ENCODE measurements at regions not wholly inside any gene's neighbourhood (a gene's known extent, or its start where the extent isn't known, plus 50 kb on each side); places are given as distances from the start of the nearest gene placed in this dataset.
A peak's percentile ranks its signal among the peaks of the same experiment; 100 is the strongest.

GRCh38 chr10:10149899-10150298, 867.8 kb upstream of the CELF2 start:
- Histone ChIP-seq H3K27ac (ENCODE audit: low read length) (no peak overlapping the region), H3K4me1 (ENCODE audit: control insufficient read depth, insufficient read depth, low read length) (no peaks in the 10 kb centered on the region), H3K4me3 (ENCODE audit: low read length) (no peak overlapping the region), H3K27me3 (ENCODE audit: control insufficient read depth, insufficient read depth) (no peaks in the 10 kb centered on the region), H3K9me3 (ENCODE audit: control insufficient read depth, low read length) (no peaks in the 10 kb centered on the region)
- ATAC-seq (no peak), DNase-seq (no peak)
- intact Hi-C loops (cut with DNase I), result no loop called here
- WGBS, result 76% methylated on average over 1 of the region's 1 CpG

GRCh38 chr10:10156917-10157600, 860.6 kb upstream of the CELF2 start:
- H3K4me1 ChIP-seq (ENCODE audit: control insufficient read depth, insufficient read depth, low read length), result no peaks in the 10 kb centered on the region
- no peak overlapping the region for H3K27ac ChIP-seq (ENCODE audit: low read length)
- DNase-seq (no peak), ATAC-seq (no peak)
- H3K27me3 ChIP-seq (ENCODE audit: control insufficient read depth, insufficient read depth), result no peaks in the 10 kb centered on the region
- H3K4me3 ChIP-seq (ENCODE audit: low read length), result no peak overlapping the region
- H3K9me3 ChIP-seq (ENCODE audit: control insufficient read depth, low read length), result no peaks in the 10 kb centered on the region
- intact Hi-C loops (cut with DNase I), result no loop called here
- WGBS, result 74% methylated on average over 7 of the region's 7 CpGs

GRCh38 chr10:10160821-10161312, 856.8 kb upstream of the CELF2 start:
- ATAC-seq, result no peak
- H3K27ac ChIP-seq (ENCODE audit: low read length), result no peak overlapping the region
- no peaks in the 10 kb centered on the region for H3K27me3 ChIP-seq (ENCODE audit: control insufficient read depth, insufficient read depth)
- no peak overlapping the region for H3K4me3 ChIP-seq (ENCODE audit: low read length)
- WGBS, result 92% methylated on average over 27 of the region's 27 CpGs
- intact Hi-C loops (cut with DNase I), result no loop called here
- no peaks in the 10 kb centered on the region for H3K9me3 ChIP-seq (ENCODE audit: control insufficient read depth, low read length)
- H3K4me1 ChIP-seq (ENCODE audit: control insufficient read depth, insufficient read depth, low read length), result no peaks in the 10 kb centered on the region
- DNase-seq, result peak in 2 of 3 donors; percentile 47 to 48

- WGBS, result 78% methylated on average over 3 of the region's 3 CpGs
- H3K27me3 ChIP-seq (ENCODE audit: control insufficient read depth, insufficient read depth), result no peaks in the 10 kb centered on the region
- intact Hi-C loops (cut with DNase I), result no loop called here
- no peak for DNase-seq
- H3K27ac ChIP-seq (ENCODE audit: low read length), result no peak overlapping the region
- ATAC-seq, result no peak
- H3K9me3 ChIP-seq (ENCODE audit: control insufficient read depth, low read length), result no peaks in the 10 kb centered on the region
- no peak overlapping the region for H3K4me3 ChIP-seq (ENCODE audit: low read length)
- no peaks in the 10 kb centered on the region for H3K4me1 ChIP-seq (ENCODE audit: control insufficient read depth, insufficient read depth, low read length)
Observed at GRCh38 chr10:10164848-10165247, 852.8 kb upstream of the CELF2 start.

GRCh38 chr10:10165415-10165814, 852.3 kb upstream of the CELF2 start:
- H3K27ac ChIP-seq (ENCODE audit: low read length), result no peak overlapping the region

GRCh38 chr10:10178476-10178875, 839.2 kb upstream of the CELF2 start:
- Histone ChIP-seq H3K4me3 (ENCODE audit: low read length) (no peak overlapping the region), H3K27ac (ENCODE audit: low read length) (no peak overlapping the region), H3K4me1 (ENCODE audit: control insufficient read depth, insufficient read depth, low read length) (no peaks in the 10 kb centered on the region), H3K9me3 (ENCODE audit: control insufficient read depth, low read length) (no peaks in the 10 kb centered on the region), H3K27me3 (ENCODE audit: control insufficient read depth, insufficient read depth) (no peaks in the 10 kb centered on the region)
- no peak for ATAC-seq
- no peak for DNase-seq
- 71% methylated on average over 3 of the region's 3 CpGs for WGBS
- intact Hi-C loops (cut with DNase I), result no loop called here

More at GRCh38 chr10:10165415-10165814, 852.3 kb upstream of the CELF2 start:
- H3K4me3 ChIP-seq (ENCODE audit: low read length), result no peak overlapping the region
- DNase-seq (no peak), ATAC-seq (no peak)
- no peaks in the 10 kb centered on the region for H3K27me3 ChIP-seq (ENCODE audit: control insufficient read depth, insufficient read depth)
- intact Hi-C loops (cut with DNase I), result no loop called here
- H3K9me3 ChIP-seq (ENCODE audit: control insufficient read depth, low read length), result no peaks in the 10 kb centered on the region
- WGBS, result 67% methylated on average over 1 of the region's 1 CpG
- H3K4me1 ChIP-seq (ENCODE audit: control insufficient read depth, insufficient read depth, low read length), result no peaks in the 10 kb centered on the region

- Histone ChIP-seq H3K4me3 (ENCODE audit: low read length) (no peak overlapping the region), H3K27ac (ENCODE audit: low read length) (no peak overlapping the region), H3K27me3 (ENCODE audit: control insufficient read depth, insufficient read depth) (no peaks in the 10 kb centered on the region), H3K4me1 (ENCODE audit: control insufficient read depth, insufficient read depth, low read length) (no peaks in the 10 kb centered on the region), H3K9me3 (ENCODE audit: control insufficient read depth, low read length) (no peaks in the 10 kb centered on the region)
- 86% methylated on average over 4 of the region's 4 CpGs for WGBS
- ATAC-seq (no peak), DNase-seq (no peak)
- intact Hi-C loops (cut with DNase I), result no loop called here
Observed at GRCh38 chr10:10193848-10194247, 823.8 kb upstream of the CELF2 start.

GRCh38 chr10:10196701-10197100, 821.0 kb upstream of the CELF2 start:
- H3K9me3 ChIP-seq (ENCODE audit: control insufficient read depth, low read length), result no peaks in the 10 kb centered on the region
- no peak for ATAC-seq

GRCh38 chr10:10197423-10197822, 820.2 kb upstream of the CELF2 start:
- Histone ChIP-seq H3K27ac (ENCODE audit: low read length) (no peak overlapping the region), H3K4me3 (ENCODE audit: low read length) (no peak overlapping the region), H3K27me3 (ENCODE audit: control insufficient read depth, insufficient read depth) (no peaks in the 10 kb centered on the region), H3K9me3 (ENCODE audit: control insufficient read depth, low read length) (no peaks in the 10 kb centered on the region), H3K4me1 (ENCODE audit: control insufficient read depth, insufficient read depth, low read length) (no peaks in the 10 kb centered on the region)
- intact Hi-C loops (cut with DNase I), result no loop called here
- ATAC-seq (no peak), DNase-seq (no peak)
- 86% methylated on average over 4 of the region's 4 CpGs for WGBS

More at GRCh38 chr10:10196701-10197100, 821.0 kb upstream of the CELF2 start:
- no peak for DNase-seq
- intact Hi-C loops (cut with DNase I), result no loop called here
- Histone ChIP-seq H3K27me3 (ENCODE audit: control insufficient read depth, insufficient read depth) (no peaks in the 10 kb centered on the region), H3K4me1 (ENCODE audit: control insufficient read depth, insufficient read depth, low read length) (no peaks in the 10 kb centered on the region), H3K27ac (ENCODE audit: low read length) (no peak overlapping the region), H3K4me3 (ENCODE audit: low read length) (no peak overlapping the region)
- 86% methylated on average over 5 of the region's 5 CpGs for WGBS

GRCh38 chr10:10198363-10198762, 819.3 kb upstream of the CELF2 start:
- no peaks in the 10 kb centered on the region for H3K27me3 ChIP-seq (ENCODE audit: control insufficient read depth, insufficient read depth)
- ATAC-seq, result no peak
- no peak for DNase-seq
- H3K9me3 ChIP-seq (ENCODE audit: control insufficient read depth, low read length), result no peaks in the 10 kb centered on the region
- intact Hi-C loops (cut with DNase I), result no loop called here
- no peak overlapping the region for H3K27ac ChIP-seq (ENCODE audit: low read length)
- H3K4me1 ChIP-seq (ENCODE audit: control insufficient read depth, insufficient read depth, low read length), result no peaks in the 10 kb centered on the region
- no peak overlapping the region for H3K4me3 ChIP-seq (ENCODE audit: low read length)
- 76% methylated on average over 6 of the region's 6 CpGs for WGBS

GRCh38 chr10:10204415-10204814, 813.3 kb upstream of the CELF2 start:
- H3K27me3 ChIP-seq (ENCODE audit: control insufficient read depth, insufficient read depth), result no peaks in the 10 kb centered on the region
- no peak for DNase-seq
- no peaks in the 10 kb centered on the region for H3K9me3 ChIP-seq (ENCODE audit: control insufficient read depth, low read length)
- intact Hi-C loops (cut with DNase I), result no loop called here
- no peak overlapping the region for H3K4me3 ChIP-seq (ENCODE audit: low read length)
- WGBS, result 93% methylated on average over 2 of the region's 2 CpGs
- no peaks in the 10 kb centered on the region for H3K4me1 ChIP-seq (ENCODE audit: control insufficient read depth, insufficient read depth, low read length)
- ATAC-seq, result no peak
- H3K27ac ChIP-seq (ENCODE audit: low read length), result no peak overlapping the region

- no peaks in the 10 kb centered on the region for H3K4me1 ChIP-seq (ENCODE audit: control insufficient read depth, insufficient read depth, low read length)
- ATAC-seq (no peak), DNase-seq (no peak)
- WGBS, result 61% methylated on average over 2 of the region's 2 CpGs
- H3K27me3 ChIP-seq (ENCODE audit: control insufficient read depth, insufficient read depth), result no peaks in the 10 kb centered on the region
- no peak overlapping the region for H3K27ac ChIP-seq (ENCODE audit: low read length)
- no peaks in the 10 kb centered on the region for H3K9me3 ChIP-seq (ENCODE audit: control insufficient read depth, low read length)
- intact Hi-C loops (cut with DNase I), result no loop called here
- no peak overlapping the region for H3K4me3 ChIP-seq (ENCODE audit: low read length)
Observed at GRCh38 chr10:10205906-10206305, 811.8 kb upstream of the CELF2 start.

Measured in right cardiac atrium (tissue), 5 donors.